ENCODE measurements at regions not wholly inside any gene's neighbourhood (a gene's known extent, or its start where the extent isn't known, plus 50 kb on each side); places are given as distances from the start of the nearest gene placed in this dataset.

GRCh38 chr5:73303148-73304079 lies 130.4 kb downstream of the TMEM174 start:
- no peak for DNase-seq (ENCODE audit: extremely low spot score)
- no peak for TF ChIP-seq HDGF (IDR thresholded peaks at IDR 0.05; ENCODE audit: borderline replicate concordance)
- POLR2A ChIA-PET = interaction anchor here (1.1 kb wide), 1 partner anchor 145 kb away, joined by 3 read pairs; the partner anchor contains the start of gene FOXD1
- CTCF ChIA-PET = interaction anchor here (0.7 to 1.2 kb wide), 2 partner anchors 79 to 85 kb away, joined by 3 to 5 read pairs; no protein-coding TSS in a partner anchor

- ChIA-PET POLR2A (no interaction called here), CTCF (interaction anchor here (0.7 kb wide), 1 partner anchor 80 kb away, joined by 5 read pairs; no protein-coding TSS in a partner anchor)
- TF ChIP-seq FOXK2 (IDR thresholded peaks at IDR 0.05) (no peak), L3MBTL2 (conservative IDR thresholded peaks at IDR 0.05) (no peak)
- DNase-seq (ENCODE audit: extremely low spot score) = no peak
Observed at GRCh38 chr5:73302797-73303147, 129.8 kb downstream of the TMEM174 start.

GRCh38 chr5:73301208-73301901 lies 128.4 kb downstream of the TMEM174 start:
- ChIA-PET POLR2A (interaction anchor here (0.6 kb wide), 1 partner anchor 85 kb away, joined by 3 read pairs; no protein-coding TSS in a partner anchor), CTCF (interaction anchor here (0.6 kb wide), 1 partner anchor 100 kb away, joined by 3 read pairs; no protein-coding TSS in a partner anchor)
- no peak for DNase-seq (ENCODE audit: extremely low spot score)
- TF ChIP-seq TARDBP (IDR thresholded peaks at IDR 0.05) (no peak), BHLHE40 (IDR thresholded peaks at IDR 0.05; ENCODE audit: borderline replicate concordance) (no peak), ELF4 (IDR thresholded peaks at IDR 0.05) (no peak), L3MBTL2 (conservative IDR thresholded peaks at IDR 0.05) (no peak), CTBP1 (IDR thresholded peaks at IDR 0.05; ENCODE audit: borderline replicate concordance) (no peak)

GRCh38 chr5:73300337-73301207 lies 127.6 kb downstream of the TMEM174 start:
- POLR2A ChIA-PET = no interaction called here
- TF ChIP-seq PKNOX1 (IDR thresholded peaks at IDR 0.05) = no peak
- no peak for TF ChIP-seq ZNF384 (IDR thresholded peaks at IDR 0.05)
- TF ChIP-seq TARDBP (IDR thresholded peaks at IDR 0.05) = no peak
- TF ChIP-seq FOXK2 (IDR thresholded peaks at IDR 0.05) = no peak
- TF ChIP-seq NFRKB (IDR thresholded peaks at IDR 0.05) = no peak
- CTCF ChIA-PET = interaction anchor here (0.6 kb wide), 1 partner anchor 99 kb away, joined by 3 read pairs; no protein-coding TSS in a partner anchor
- no peak for DNase-seq (ENCODE audit: extremely low spot score)

GRCh38 chr5:73299665-73300336 lies 126.8 kb downstream of the TMEM174 start:
- POLR2A ChIA-PET = no interaction called here
- CTCF ChIA-PET = no interaction called here

GRCh38 chr5:73298772-73299630 lies 126.0 kb downstream of the TMEM174 start:
- CTCF ChIA-PET = no interaction called here
- no peak for TF ChIP-seq CTBP1 (IDR thresholded peaks at IDR 0.05; ENCODE audit: borderline replicate concordance)
- no peak for TF ChIP-seq SUZ12 (IDR thresholded peaks at IDR 0.05)
- no peak for TF ChIP-seq FOXK2 (IDR thresholded peaks at IDR 0.05)
- 0 out of 2 replicates have a peak, but pooled peaks have one; percentile 20 for TF ChIP-seq L3MBTL2 (conservative IDR thresholded peaks at IDR 0.05)
- no peak for TF ChIP-seq TARDBP (IDR thresholded peaks at IDR 0.05)
- peak; percentile 42 for DNase-seq (ENCODE audit: extremely low spot score)
- POLR2A ChIA-PET = interaction anchor here (1.9 kb wide), 1 partner anchor 138 kb away, joined by 4 read pairs; no protein-coding TSS in a partner anchor

More at GRCh38 chr5:73299665-73300336, 126.8 kb downstream of the TMEM174 start:
- no peak for DNase-seq (ENCODE audit: extremely low spot score)
- TF ChIP-seq NFRKB (IDR thresholded peaks at IDR 0.05) (no peak), CTBP1 (IDR thresholded peaks at IDR 0.05; ENCODE audit: borderline replicate concordance) (no peak), L3MBTL2 (conservative IDR thresholded peaks at IDR 0.05) (no peak), FOXK2 (IDR thresholded peaks at IDR 0.05) (no peak), PKNOX1 (IDR thresholded peaks at IDR 0.05) (no peak)

All from HEK293T (cell line).